Central memory CD4-positive, alpha-beta T cell (primary cell): ENCODE measurements at regions not wholly inside any gene's neighbourhood (a gene's known extent, or its start where the extent isn't known, plus 50 kb on each side); places are given as distances from the start of the nearest gene placed in this dataset.
"Not testable (repeated sequence)": the region's sequence is repeated elsewhere in the genome, so short reads cannot be mapped to it uniquely, and the experiment has no call there.

Experiments
- DNase-seq: peaks from one replicate; pipeline ENCODE4 v3.0.0; 2022

DNA sequence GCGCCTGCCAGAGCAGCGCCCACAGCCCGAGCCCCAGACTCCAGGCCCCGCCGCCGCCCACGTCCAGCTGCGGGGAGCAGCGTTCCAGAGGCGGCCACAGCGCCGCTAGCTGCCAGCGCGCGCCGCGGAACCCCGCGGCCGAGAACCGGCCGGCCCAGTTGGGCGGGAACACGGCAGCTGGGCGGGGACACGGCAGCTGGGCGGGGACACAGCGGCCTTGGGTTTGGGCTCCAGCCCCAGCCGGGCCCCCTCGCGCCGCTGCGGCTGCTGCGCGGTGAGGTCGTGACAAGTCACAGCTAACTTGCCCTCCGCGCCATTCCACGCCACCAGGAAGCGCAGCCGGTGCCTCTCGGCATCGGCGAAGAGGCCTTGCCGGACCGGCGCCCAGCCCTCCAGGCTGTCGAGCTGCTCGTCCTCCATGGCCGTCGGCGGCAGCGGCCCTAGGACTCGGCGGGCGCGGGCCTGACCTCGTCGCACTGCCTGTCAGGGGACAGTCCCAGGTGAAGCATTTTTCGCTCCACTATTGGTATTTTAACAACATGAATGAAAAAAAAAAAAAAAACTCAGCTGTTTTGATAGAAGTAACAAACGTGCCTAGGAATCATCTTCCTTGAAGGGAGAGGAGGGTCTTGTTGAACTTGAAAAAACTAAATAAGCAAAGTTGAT, 56.6 kb upstream of the GOLGA8N start:
- peak; percentile 68 for DNase-seq

DNA sequence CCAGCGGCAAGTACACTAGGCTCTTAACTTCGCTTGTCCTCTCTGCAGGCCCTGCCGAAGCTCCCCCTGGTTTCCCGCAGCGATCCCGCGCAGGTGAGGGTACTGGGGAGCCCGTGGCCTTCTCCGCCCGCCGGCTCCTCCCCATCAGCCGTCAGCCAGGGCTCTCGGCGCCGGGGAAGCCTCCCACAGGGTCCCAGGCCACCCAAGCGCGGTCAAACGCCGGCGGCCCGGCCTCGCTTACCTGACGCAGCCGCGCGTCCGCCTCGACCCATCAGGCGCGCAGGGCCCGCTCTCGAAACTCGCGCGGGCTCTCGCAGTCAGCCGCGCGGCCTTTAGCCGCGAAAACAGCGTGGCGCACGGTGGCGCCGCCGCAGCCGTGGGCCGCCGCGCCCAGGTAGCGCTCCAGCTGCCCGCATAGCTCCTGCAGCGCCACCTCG, 57.2 kb upstream of the GOLGA8N start:
- not testable (repeated sequence) for DNase-seq

DNA sequence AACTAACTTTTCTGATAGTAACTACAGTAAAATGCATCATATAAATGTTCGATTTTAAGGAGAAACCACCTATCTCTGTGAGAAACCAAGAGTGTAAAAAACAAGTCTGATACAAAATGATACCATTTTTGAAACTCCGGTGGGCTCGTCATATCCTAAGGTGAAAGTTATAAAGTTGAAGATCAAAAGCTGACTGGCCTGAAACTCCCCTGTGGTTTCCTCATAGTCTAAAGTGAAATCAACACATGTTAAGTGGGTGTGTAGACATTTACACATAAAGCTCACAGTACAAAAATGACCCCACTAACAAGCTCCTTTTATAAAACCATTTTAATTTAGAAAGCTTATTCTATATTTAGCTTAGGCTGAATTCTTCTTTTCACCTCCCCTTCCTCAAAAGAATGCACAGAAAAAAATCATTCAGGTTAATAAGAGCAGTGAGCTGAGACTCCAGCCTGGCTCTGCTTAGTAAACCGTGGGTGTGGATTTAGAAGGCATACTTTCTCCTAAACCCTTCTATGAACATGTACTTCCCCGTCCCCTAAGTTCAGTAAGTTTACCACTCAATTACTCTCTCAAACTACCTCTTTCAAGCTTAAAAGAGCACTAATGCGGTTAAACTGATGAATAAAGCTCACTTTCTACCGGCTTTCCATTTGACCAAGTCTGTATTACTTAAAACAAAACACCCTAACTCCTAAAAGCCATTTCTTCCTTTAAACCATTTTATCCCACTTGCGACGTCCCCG, 57.9 kb upstream of the GOLGA8N start:
- DNase-seq, result not testable (repeated sequence)

DNA sequence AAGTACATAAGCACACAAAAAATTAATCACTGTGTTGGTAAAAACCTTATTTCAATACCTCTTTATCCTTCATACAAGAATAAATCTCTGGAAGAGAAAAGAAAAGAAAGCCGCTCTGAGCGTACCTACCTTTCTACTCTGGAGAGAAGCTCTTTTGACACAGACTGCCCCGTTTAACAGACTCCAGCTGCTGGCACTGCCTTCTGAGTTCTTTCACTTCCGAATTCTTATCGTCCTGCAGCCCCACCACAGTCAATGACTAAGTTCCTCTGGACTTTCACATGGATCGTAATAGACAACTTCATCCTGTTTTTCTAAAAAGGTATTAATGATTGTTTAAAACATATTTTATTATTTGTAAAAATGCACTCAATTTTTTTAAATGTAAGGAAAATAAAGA, 67.5 kb upstream of the GOLGA8O start:
- DNase-seq, result not testable (repeated sequence)

DNA sequence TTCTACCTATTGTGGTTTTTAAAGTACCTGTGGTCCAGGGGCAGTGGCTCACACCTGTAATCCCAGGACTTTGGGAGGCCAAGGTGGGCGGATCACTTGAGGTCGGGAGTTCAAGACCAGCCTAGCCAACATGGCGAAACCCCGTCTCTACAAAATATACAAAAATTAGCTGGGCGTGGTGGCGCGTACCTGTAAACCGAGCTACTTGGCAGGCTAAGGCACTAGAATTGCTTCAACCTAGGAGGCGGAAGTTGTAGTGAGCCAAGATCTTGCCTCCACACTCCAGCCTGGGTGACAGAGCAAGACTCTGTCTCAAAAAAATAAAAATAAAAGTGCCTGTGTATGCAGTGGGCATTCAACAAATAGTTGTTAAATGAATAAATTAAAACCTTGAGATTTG, 67.0 kb upstream of the GOLGA8O start:
- not testable (repeated sequence) for DNase-seq

DNA sequence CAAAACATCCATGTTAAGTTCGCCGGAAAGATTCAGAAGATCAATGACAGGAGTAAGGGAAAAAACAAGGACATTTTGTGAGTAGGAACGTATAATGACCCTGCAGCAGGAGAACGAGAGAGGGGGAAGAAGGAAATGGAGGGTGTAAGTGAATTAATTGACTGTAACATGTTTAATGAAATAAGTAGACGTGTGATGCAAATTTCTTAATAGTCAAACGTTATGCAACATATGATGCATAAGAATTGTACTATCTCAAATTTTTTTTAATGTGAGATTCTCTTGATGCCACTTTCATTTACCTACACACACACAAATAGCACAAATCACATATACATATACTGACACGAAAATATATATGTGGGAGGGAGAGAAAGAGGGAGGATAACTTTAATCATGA, 63.5 kb upstream of the GOLGA8O start:
- not testable (repeated sequence) for DNase-seq

DNA sequence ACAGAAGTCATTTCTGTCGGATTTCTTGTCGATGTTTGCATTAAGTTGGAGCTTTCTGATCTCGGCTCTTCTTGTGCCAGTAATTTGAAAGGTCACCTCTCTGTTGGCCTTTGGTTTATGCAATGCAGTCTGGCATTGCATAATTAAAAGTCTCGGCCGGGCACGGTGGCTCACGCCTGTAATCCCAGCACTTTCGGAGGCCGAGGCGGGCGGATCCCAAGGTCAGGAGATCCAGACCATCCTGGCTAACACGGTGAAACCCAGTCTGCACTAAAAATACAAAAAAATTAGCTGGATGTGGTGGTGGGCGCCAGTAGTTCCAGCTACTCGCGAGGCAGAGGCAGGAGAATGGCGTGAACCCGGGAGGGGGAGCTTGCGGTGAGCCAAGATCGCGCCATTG, 62.6 kb upstream of the GOLGA8O start:
- not testable (repeated sequence) for DNase-seq

DNA sequence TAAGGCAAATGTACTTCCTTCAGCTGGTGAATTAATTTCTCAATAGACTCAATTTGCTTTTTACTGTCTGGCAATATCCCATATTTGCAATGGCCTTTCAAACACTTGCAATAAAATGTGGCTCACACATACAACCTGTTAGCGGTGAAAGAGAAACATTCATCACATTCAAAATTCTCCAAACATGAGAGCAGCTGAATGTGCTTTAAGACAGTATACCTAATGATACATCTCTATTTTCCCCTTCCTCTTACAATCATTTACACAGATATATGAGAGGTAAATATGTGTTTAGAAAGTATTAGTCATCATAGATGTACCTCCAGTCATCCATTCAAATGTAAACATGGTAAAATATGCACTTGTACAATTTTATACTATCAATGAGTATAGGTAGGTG, 61.5 kb upstream of the GOLGA8O start:
- not testable (repeated sequence) for DNase-seq

DNA sequence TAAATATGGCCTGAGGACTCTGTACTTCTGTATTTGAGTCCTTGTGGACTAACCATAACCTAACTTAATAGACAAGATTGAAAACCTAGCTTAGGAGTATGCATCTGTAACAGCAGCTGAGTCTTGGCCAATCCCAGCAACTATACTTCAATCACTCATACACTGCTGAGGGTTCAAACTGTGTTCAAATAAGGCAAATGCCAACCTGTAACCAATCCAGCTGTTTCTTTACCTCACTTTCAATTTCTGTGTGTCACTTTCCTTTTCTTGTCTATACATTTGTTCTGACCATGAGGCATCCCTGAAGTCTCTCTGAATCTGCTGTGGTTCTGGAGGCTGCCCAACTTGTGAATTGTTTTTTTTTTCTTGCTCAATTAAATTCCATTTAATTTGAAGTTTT, 57.9 kb upstream of the GOLGA8O start:
- not testable (repeated sequence) for DNase-seq

DNA sequence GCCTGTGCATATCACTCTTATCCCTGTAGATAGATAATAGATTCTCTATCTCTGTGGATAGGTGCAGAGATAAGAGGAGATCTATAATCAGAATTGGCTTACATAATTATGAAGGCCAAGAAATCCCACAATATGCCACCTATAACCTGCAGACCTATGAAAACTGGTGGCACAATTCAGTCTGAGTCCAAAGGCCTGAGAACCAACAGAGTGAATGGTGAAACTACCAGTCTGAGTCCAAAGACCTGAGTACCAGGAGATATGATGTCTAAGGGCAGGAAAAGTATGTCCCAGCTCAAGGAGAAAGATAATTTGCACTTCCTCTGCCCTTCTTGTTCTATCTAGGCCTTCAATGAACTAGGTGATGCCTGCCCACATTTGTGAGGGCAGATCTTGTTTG, 54.6 kb upstream of the GOLGA8O start:
- not testable (repeated sequence) for DNase-seq

DNA sequence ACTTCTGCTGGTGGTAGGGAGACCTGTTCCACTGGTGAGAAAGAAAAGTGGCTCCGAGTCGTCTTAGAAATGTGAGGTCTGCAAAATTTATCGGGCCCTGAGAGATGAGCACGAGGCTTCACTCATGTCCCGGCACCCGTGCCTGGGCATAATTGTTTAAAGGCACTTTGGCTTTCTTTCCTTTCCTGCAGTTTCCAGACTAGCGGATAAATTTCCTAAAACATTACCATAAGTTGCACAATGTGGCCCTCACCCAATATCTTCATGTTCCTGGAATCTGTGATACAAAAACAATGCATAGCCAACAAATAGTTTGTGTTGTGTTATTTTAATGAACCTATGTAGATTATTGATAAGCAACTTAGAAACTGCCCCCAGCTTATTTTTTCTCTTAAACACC, 52.6 kb upstream of the GOLGA8O start:
- DNase-seq, result not testable (repeated sequence)

DNA sequence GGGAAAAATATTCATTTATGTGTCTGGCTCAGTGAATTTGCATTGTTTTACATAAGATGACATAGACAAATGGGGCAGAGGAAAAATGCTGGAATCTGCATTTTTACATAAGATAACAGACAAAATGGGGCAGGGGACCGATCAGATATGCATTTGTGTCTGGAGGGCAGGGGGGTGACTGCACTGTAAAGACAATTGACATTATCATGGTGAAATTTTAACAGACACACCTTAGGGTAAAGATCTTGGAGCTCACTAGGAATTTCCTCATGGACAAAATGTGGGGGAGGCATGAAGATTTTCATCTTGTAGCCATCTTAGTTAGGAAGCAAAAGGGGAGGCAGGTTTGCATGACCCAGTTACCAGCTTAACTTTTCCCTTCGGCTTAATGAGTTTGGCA, 51.4 kb upstream of the GOLGA8O start:
- DNase-seq, result not testable (repeated sequence)

DNA sequence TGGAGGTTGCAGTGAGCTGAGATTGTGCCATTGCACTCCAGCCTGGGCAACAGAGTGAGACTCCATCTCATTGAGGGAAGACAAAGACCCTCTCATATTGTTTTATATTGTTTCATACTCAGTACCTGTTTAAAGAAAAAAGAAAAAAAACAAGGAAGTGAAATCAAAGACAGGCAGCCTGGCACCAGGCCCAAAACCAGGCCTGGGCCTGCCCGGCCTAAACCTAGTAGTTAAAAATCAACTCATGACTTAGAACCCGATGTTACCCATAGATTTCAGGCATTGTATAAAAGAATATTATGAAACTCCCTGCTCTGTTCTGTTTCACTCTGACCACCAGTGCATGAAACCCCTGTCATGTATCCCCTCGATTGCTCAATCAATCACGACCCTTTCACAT, 50.2 kb upstream of the GOLGA8O start:
- DNase-seq, result not testable (repeated sequence)
